Activated T-cell treated with anti-CD3 and anti-CD28 coated beads, Interleukin-2, amount 50 U/mL, for 4 hours (primary cell): ENCODE measurements at regions not wholly inside any gene's neighbourhood (a gene's known extent, or its start where the extent isn't known, plus 50 kb on each side); places are given as distances from the start of the nearest gene placed in this dataset.

Source experiments
- ATAC-seq, 2 donors: fragments of 200-7000 bp; cut with Tn5 transposase; one replicate each; pipeline ENCODE4 v1.10.0; 2021
- DNase-seq: peaks from one replicate; pipeline ENCODE4 v3.0.0-alpha.2; 2020
- H3K27me3 Mint-ChIP-seq: one replicate; pipeline ENCODE4 v1.8.0; 2021; ENCODE audit warnings: low read depth, mixed read lengths
- H3K36me3 Mint-ChIP-seq: one replicate; pipeline ENCODE4 v1.8.0; 2022; ENCODE audit warnings: mixed read lengths; ENCODE audit not compliant: insufficient read depth
- H3K4me1 Mint-ChIP-seq: one replicate; pipeline ENCODE4 v1.8.0; 2021; ENCODE audit warnings: low read depth, mixed read lengths
- H3K4me3 Mint-ChIP-seq: one replicate; pipeline ENCODE4 v1.8.0; 2021; ENCODE audit warnings: mild to moderate bottlenecking, moderate library complexity, mixed read lengths
- H3K9me3 Mint-ChIP-seq: one replicate; pipeline ENCODE4 v1.8.0; 2021; ENCODE audit warnings: mixed read lengths

- Mint-ChIP-seq H3K4me3 (no peak overlapping the region), H3K9me3 (no peaks in the 10 kb centered on the region), H3K27me3 (no peaks in the 10 kb centered on the region), H3K36me3 (no peaks in the 10 kb centered on the region), H3K4me1 (no peaks in the 10 kb centered on the region)
- DNase-seq (no peak), ATAC-seq (no peak)
Observed at GRCh38 chr15:55005679-55006078, 191.1 kb downstream of the RSL24D1 start.

DNA sequence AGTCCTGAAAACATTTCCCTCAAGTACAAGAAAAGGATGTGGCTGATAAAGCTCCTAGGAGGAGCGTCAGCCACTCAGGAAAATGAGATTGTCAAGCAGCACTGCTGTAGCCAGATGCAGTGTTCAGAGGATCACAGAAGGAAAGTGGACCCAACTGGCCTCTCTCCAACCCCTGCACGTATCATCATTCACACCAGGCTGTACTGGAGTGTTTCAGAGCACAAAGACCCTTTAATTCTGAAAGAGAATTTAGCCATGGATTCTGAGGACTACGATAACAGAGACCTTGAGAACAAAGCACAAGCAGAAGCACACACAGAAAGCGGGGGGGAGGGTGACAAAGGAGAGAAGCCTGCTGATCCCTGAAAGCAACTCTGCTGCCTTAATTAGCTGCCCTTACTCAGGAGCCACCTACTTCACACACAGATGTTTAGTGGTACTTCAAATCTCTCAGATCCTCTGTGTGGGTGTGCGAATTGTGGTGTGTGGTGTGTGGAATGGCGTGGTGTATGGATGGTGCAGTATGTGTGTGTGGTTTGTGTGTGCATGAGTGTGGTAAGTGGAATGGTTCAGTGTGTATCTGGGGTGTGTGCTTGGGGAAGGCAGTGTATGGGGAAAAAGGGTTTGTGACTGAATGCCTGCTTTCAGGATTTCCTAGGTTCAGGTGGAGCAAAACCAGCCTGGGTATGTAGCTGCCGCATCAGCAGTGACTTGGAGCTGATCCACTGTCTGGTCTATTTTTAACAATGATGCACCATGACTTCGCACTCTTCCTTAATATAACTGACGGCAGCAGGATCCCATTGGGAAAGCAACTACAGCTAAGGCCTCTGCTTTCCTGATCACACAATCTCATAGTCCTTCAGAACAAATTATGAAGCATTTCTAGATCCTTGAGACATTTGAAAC lies 192.5 kb downstream of the RSL24D1 start:
- H3K27me3 Mint-ChIP-seq, result no peaks in the 10 kb centered on the region
- H3K9me3 Mint-ChIP-seq, result no peaks in the 10 kb centered on the region
- no peak for DNase-seq
- H3K4me1 Mint-ChIP-seq, result no peaks in the 10 kb centered on the region
- H3K36me3 Mint-ChIP-seq, result no peaks in the 10 kb centered on the region
- no peak for ATAC-seq
- no peak overlapping the region for H3K4me3 Mint-ChIP-seq

DNA sequence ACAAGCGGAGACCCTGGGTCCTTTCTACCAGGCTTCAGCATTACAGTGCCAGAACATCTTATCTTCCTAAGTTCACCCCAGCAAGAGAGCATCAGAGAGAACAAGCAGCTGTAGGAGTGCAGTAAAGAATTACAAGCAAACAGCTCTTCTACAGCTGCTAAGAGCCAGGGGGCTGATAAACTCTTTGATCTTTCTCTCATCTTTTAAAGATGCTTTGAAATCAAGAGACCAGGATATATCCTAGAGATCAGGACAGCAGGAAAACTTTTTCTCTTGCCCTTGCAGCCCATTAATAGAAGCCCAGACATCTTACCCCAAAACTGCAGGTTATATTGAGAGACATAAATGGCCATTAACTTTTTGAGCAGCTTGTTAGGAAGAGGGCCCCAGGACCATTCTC lies 198.1 kb downstream of the RSL24D1 start:
- Mint-ChIP-seq H3K9me3 (peaks cover 3% of the 10 kb centered on the region), H3K27me3 (no peaks in the 10 kb centered on the region), H3K4me1 (no peaks in the 10 kb centered on the region), H3K36me3 (no peaks in the 10 kb centered on the region), H3K4me3 (no peak overlapping the region)
- ATAC-seq (no peak), DNase-seq (no peak)

GRCh38 chr15:54990793-54991192 lies 205.9 kb downstream of the RSL24D1 start:
- ATAC-seq (no peak), DNase-seq (no peak)
- no peak overlapping the region for H3K4me3 Mint-ChIP-seq
- H3K4me1 Mint-ChIP-seq, result no peaks in the 10 kb centered on the region
- peaks cover 12% of the 10 kb centered on the region for H3K9me3 Mint-ChIP-seq
- H3K36me3 Mint-ChIP-seq, result peaks cover 3% of the 10 kb centered on the region
- H3K27me3 Mint-ChIP-seq, result peaks cover 12% of the 10 kb centered on the region

- no peak for ATAC-seq
- Mint-ChIP-seq H3K36me3 (peaks cover 3% of the 10 kb centered on the region), H3K4me3 (no peak overlapping the region), H3K4me1 (no peaks in the 10 kb centered on the region), H3K9me3 (peaks cover 9% of the 10 kb centered on the region), H3K27me3 (peaks cover 14% of the 10 kb centered on the region)
- DNase-seq, result no peak
Observed at GRCh38 chr15:54987881-54988280, 208.9 kb downstream of the RSL24D1 start.

GRCh38 chr15:54979964-54980363 lies 216.8 kb downstream of the RSL24D1 start:
- H3K36me3 Mint-ChIP-seq, result no peaks in the 10 kb centered on the region
- H3K4me3 Mint-ChIP-seq, result no peak overlapping the region
- no peaks in the 10 kb centered on the region for H3K4me1 Mint-ChIP-seq
- ATAC-seq, result no peak
- no peaks in the 10 kb centered on the region for H3K9me3 Mint-ChIP-seq
- peaks cover 9% of the 10 kb centered on the region for H3K27me3 Mint-ChIP-seq
- no peak for DNase-seq

- Mint-ChIP-seq H3K4me3 (no peak overlapping the region), H3K4me1 (no peaks in the 10 kb centered on the region), H3K27me3 (peaks cover 4% of the 10 kb centered on the region), H3K36me3 (no peaks in the 10 kb centered on the region), H3K9me3 (peaks cover 23% of the 10 kb centered on the region)
- DNase-seq, result no peak
- no peak for ATAC-seq
Observed at GRCh38 chr15:54962637-54963036, 234.1 kb downstream of the RSL24D1 start.

DNA sequence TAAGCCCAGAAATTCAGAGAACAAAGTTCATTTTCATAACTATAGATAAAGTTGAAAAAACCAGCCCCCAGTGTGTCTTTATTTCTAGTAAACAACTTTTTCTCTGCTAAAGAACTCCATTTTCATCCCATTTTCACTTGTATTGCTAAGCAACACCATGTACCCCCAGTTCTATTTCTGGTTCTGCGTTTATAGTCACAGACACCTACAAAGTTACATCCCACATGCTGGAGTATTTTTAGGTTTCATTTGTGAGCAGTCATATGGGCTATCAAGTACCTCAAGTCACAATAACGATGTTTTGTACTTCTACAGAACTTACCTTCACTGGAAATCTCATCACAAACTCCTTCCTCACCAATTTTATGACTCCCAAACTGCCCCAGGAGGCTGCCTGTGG lies 236.5 kb downstream of the RSL24D1 start:
- Mint-ChIP-seq H3K4me3 (no peak overlapping the region), H3K4me1 (no peaks in the 10 kb centered on the region), H3K9me3 (peaks cover 17% of the 10 kb centered on the region), H3K27me3 (peaks cover 4% of the 10 kb centered on the region), H3K36me3 (no peaks in the 10 kb centered on the region)
- ATAC-seq, result no peak
- no peak for DNase-seq

- H3K9me3 Mint-ChIP-seq, result no peaks in the 10 kb centered on the region
- no peak for ATAC-seq
- H3K4me1 Mint-ChIP-seq, result no peaks in the 10 kb centered on the region
Observed at GRCh38 chr15:54941417-54941816, 255.3 kb downstream of the RSL24D1 start.

GRCh38 chr15:54917312-54917711 lies 279.4 kb downstream of the RSL24D1 start:
- Mint-ChIP-seq H3K36me3 (no peaks in the 10 kb centered on the region), H3K4me3 (no peak overlapping the region), H3K27me3 (no peaks in the 10 kb centered on the region), H3K4me1 (no peaks in the 10 kb centered on the region), H3K9me3 (peaks cover 13% of the 10 kb centered on the region)
- DNase-seq (no peak), ATAC-seq (no peak)

More at GRCh38 chr15:54941417-54941816, 255.3 kb downstream of the RSL24D1 start:
- Mint-ChIP-seq H3K27me3 (no peaks in the 10 kb centered on the region), H3K4me3 (no peak overlapping the region), H3K36me3 (no peaks in the 10 kb centered on the region)
- no peak for DNase-seq

GRCh38 chr15:54915380-54915779 lies 281.4 kb downstream of the RSL24D1 start:
- Mint-ChIP-seq H3K4me3 (no peak overlapping the region), H3K4me1 (no peaks in the 10 kb centered on the region), H3K9me3 (no peaks in the 10 kb centered on the region)

DNA sequence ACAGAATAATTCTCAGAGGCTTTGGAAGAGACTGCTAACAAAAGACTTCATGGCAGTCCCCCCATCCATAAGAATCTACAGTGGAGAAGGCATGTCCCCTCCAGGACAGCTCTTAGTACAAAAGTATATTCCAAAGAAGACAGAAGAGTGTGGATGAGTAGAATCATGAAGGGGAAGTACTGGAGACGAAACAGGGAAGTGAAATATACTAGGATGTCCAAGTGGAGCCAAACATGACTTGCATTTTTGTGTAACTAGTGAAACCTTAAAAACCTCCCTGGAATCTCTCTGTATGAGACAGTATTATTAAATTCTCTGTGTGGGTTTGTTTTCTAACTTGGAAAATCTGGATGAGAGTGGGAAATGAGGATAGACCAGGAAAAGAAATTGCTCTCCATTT lies 312.4 kb downstream of the RSL24D1 start:
- no peaks in the 10 kb centered on the region for H3K36me3 Mint-ChIP-seq
- ATAC-seq (no peak), DNase-seq (no peak)
- H3K9me3 Mint-ChIP-seq, result peaks cover 8% of the 10 kb centered on the region
- H3K4me1 Mint-ChIP-seq, result no peaks in the 10 kb centered on the region
- H3K4me3 Mint-ChIP-seq, result no peak overlapping the region
- H3K27me3 Mint-ChIP-seq, result no peaks in the 10 kb centered on the region

More at GRCh38 chr15:54915380-54915779, 281.4 kb downstream of the RSL24D1 start:
- ATAC-seq, result no peak
- DNase-seq, result no peak
- H3K27me3 Mint-ChIP-seq, result no peaks in the 10 kb centered on the region
- H3K36me3 Mint-ChIP-seq, result no peaks in the 10 kb centered on the region

GRCh38 chr15:54859982-54860381 lies 336.8 kb downstream of the RSL24D1 start:
- DNase-seq, result no peak
- Mint-ChIP-seq H3K9me3 (peaks cover 17% of the 10 kb centered on the region), H3K36me3 (no peaks in the 10 kb centered on the region), H3K27me3 (no peaks in the 10 kb centered on the region), H3K4me3 (no peak overlapping the region), H3K4me1 (no peaks in the 10 kb centered on the region)
- ATAC-seq, result no peak

- no peaks in the 10 kb centered on the region for H3K36me3 Mint-ChIP-seq
- peaks cover 15% of the 10 kb centered on the region for H3K9me3 Mint-ChIP-seq
- ATAC-seq (no peak), DNase-seq (no peak)
- H3K4me1 Mint-ChIP-seq, result no peaks in the 10 kb centered on the region
- H3K27me3 Mint-ChIP-seq, result peaks cover 2% of the 10 kb centered on the region
- no peak overlapping the region for H3K4me3 Mint-ChIP-seq
Observed at GRCh38 chr15:54854667-54855066, 342.1 kb downstream of the RSL24D1 start.

DNA sequence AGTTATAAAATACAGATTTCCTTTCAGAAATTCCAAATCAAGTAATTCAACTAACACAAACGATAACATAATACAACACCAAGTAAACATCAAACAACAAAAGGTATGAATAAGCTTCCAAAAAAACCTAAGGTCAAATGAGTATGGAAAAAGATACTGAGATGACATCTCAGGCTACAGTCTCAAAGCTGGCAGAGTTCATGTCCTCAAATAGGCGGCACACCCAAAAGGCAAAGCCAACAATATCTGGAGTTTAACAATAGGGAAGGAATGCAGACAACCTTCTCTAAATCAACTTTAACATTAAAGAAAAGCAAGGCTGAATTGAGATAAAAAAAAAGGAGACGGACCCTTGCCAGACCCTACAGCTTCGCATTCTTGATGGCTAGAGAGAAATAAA lies 346.6 kb downstream of the RSL24D1 start:
- Mint-ChIP-seq H3K4me3 (no peak overlapping the region), H3K9me3 (peaks cover 5% of the 10 kb centered on the region), H3K27me3 (peaks cover 2% of the 10 kb centered on the region), H3K36me3 (no peaks in the 10 kb centered on the region), H3K4me1 (no peaks in the 10 kb centered on the region)
- ATAC-seq (no peak), DNase-seq (no peak)
